Ovary (tissue), 7 donors: ENCODE measurements at regions not wholly inside any gene's neighbourhood (a gene's known extent, or its start where the extent isn't known, plus 50 kb on each side); places are given as distances from the start of the nearest gene placed in this dataset.

Experiments used
- DNase-seq, 5 donors: peaks; one replicate each; pipeline ENCODE4 v3.0.0-alpha.2; 2019 to 2020
- H3K27ac ChIP-seq, 2 donors: fragments of 200-600 bp; one replicate each; pipeline versions ENCODE4 v1.5.1 to v1.8.0; 2019 to 2022
- H3K27me3 ChIP-seq: fragments of 200-600 bp; one replicate; pipeline ENCODE4 v1.8.0; 2022
- H3K36me3 ChIP-seq: fragments of 200-600 bp; sonication (generic); one replicate; pipeline ENCODE4 v1.5.1; 2019
- H3K4me1 ChIP-seq: one replicate; pipeline ENCODE4 v1.8.1; 2013; ENCODE audit warnings: mild to moderate bottlenecking, moderate library complexity; ENCODE audit not compliant: insufficient read depth
- H3K4me3 ChIP-seq: fragments of 200-600 bp; sonication (generic); one replicate; pipeline ENCODE4 v1.5.1; 2017
- H3K9me3 ChIP-seq, 2 donors: fragments of 200-600 bp in 1 of 2; sonication (generic) in 1 of 2; one replicate each; pipeline versions ENCODE4 v1.5.1 to v1.8.1; 2013 to 2019; ENCODE audit warnings: mild to moderate bottlenecking in 1 of 2, moderate library complexity in 1 of 2
- EP300 ChIP-seq: sonication (generic); formaldehyde crosslinking; IDR thresholded peaks from one replicate; pipeline ENCODE4 v1.6.1; 2017; ENCODE audit warnings: antibody characterized with exemption
- POLR2A ChIP-seq: fragments of 450-650 bp; IDR thresholded peaks from one replicate; pipeline ENCODE4 v1.6.1; 2017; ENCODE audit warnings: antibody characterized with exemption, mild to moderate bottlenecking, moderate library complexity
- WGBS, 3 donors: extraction: QIAGEN DNeasy Blood & Tissue Kit in 1 of 3; methylation state at CpG; one replicate each; pipeline versions ENCODE4 v1.1.5 to v1.1.7; 2013 to 2017; 5-methylcytosine and 5-hydroxymethylcytosine counted together
- intact Hi-C, 4 donors: fragments of 100-400 bp; cut with DNase I; formaldehyde crosslinking; loops; one replicate each; pipeline versions ENCODE4 v1.11.0 to v1.15.1; 2022 to 2023
- TF ChIP-seq, protein P1 (sequence below), 3 donors: fragments of 450-650 bp in 2 of 3; fragments of 200-600 bp in 1 of 3; IDR thresholded peaks; one replicate each; pipeline versions ENCODE4 v1.5.1 to v1.8.0; 2016 to 2022; ENCODE audit warnings: antibody characterized with exemption in 3 of 3, mild to moderate bottlenecking in 1 of 3
- donor health status: DM: no; HTN: no; CAD: no; lungs with moderate emphysema.
- donor health status: DM: no; HTN: no; CAD: no.
- donor health status: Bipolar disorder and iron deficiency.
- donor health status: DM: no; HTN: no; CAD: no.
- donor health status: DM: yes; HTN: yes; CAD: no.

DNA sequence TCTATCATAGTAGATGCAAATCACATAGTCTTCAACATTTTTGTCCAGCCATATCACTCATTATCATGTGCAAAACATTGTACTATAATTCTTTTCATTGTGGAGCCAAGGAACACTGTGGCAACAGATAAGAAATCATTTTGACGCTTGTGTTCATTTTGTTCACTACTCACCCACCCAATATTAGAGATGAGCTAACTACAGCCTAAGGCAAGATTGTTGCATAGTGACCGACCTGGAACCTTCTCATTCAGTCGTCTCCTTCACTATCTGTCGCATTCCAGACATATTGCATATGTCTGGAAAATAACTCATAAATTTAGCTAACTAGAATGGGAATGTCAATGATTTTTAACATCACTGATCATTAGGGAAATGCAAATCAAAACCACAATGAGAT lies 270.3 kb downstream of the CGGBP1 start:
- no peak for DNase-seq
- H3K9me3 ChIP-seq = no peaks in the 10 kb centered on the region
- intact Hi-C loops = no loop called here

DNA sequence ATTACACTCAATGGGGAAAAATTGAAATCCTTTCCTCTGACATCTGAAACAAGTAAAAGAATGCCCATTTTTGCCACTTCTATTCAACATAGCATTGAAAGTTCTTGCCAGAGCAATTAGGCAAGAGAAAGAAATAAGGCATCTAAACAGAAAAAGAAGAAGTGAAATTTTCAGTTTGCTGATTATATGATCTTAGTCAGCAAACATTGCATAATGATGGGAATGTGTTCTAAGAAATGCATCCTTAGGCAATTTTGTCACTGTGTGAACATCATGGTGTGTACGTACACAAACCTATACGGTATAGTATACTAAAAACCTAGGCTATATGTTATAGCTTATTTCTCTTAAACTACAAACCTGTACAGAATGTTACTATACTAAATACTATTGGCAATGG lies 278.0 kb downstream of the CGGBP1 start:
- 90 to 97% (median 95%) methylated on average over 2 of the region's 2 CpGs for WGBS, 3 donors
- H3K9me3 ChIP-seq = no peaks in the 10 kb centered on the region
- no peaks in the 10 kb centered on the region for H3K4me1 ChIP-seq
- no peak overlapping the region for H3K27ac ChIP-seq
- H3K36me3 ChIP-seq = no peaks in the 10 kb centered on the region
- H3K27me3 ChIP-seq = no peaks in the 10 kb centered on the region
- no peak overlapping the region for H3K4me3 ChIP-seq
- TF ChIP-seq, protein P1, sequence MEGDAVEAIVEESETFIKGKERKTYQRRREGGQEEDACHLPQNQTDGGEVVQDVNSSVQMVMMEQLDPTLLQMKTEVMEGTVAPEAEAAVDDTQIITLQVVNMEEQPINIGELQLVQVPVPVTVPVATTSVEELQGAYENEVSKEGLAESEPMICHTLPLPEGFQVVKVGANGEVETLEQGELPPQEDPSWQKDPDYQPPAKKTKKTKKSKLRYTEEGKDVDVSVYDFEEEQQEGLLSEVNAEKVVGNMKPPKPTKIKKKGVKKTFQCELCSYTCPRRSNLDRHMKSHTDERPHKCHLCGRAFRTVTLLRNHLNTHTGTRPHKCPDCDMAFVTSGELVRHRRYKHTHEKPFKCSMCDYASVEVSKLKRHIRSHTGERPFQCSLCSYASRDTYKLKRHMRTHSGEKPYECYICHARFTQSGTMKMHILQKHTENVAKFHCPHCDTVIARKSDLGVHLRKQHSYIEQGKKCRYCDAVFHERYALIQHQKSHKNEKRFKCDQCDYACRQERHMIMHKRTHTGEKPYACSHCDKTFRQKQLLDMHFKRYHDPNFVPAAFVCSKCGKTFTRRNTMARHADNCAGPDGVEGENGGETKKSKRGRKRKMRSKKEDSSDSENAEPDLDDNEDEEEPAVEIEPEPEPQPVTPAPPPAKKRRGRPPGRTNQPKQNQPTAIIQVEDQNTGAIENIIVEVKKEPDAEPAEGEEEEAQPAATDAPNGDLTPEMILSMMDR (IDR thresholded peaks at IDR 0.05) = no peak
- no peak for TF ChIP-seq POLR2A
- TF ChIP-seq EP300 = no peak
- intact Hi-C loops = no loop called here
- DNase-seq = no peak

More for the DNA sequence above, 270.3 kb downstream of the CGGBP1 start:
- Histone ChIP-seq H3K4me3 (no peak overlapping the region), H3K27ac (no peak overlapping the region), H3K4me1 (no peaks in the 10 kb centered on the region), H3K27me3 (no peaks in the 10 kb centered on the region), H3K36me3 (no peaks in the 10 kb centered on the region)
- TF ChIP-seq, protein P1 (IDR thresholded peaks at IDR 0.05) = no peak
- TF ChIP-seq EP300 = no peak
- TF ChIP-seq POLR2A = no peak
- WGBS, 3 donors = 67 to 76% (median 74%) methylated on average over 4 of the region's 4 CpGs

DNA sequence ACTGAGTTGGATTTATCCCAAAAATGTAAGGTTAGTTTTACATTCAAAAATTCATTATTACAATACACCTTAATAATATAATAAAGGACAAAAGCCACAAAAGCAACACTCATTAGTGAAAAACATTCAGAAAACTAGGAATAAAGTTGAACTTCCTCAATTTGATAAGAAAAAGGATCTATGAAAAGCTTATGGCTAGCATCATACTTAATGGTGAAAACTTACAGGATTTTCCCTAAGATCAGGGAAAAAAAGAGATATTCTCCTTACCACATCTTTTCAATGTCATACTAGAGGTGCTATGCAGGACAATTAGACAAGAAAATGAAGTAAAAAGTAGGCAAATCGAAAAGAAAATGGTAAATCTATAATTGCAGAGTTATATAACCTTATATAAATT lies 279.9 kb downstream of the CGGBP1 start:
- Histone ChIP-seq H3K4me3 (no peak overlapping the region), H3K36me3 (no peaks in the 10 kb centered on the region), H3K4me1 (no peaks in the 10 kb centered on the region), H3K9me3 (no peaks in the 10 kb centered on the region), H3K27me3 (no peaks in the 10 kb centered on the region), H3K27ac (no peak overlapping the region)
- DNase-seq = no peak
- intact Hi-C loops = no loop called here
- 65 to 80% (median 79%) methylated on average over 1 of the region's 1 CpG for WGBS, 3 donors
- TF ChIP-seq, protein P1 (IDR thresholded peaks at IDR 0.05) = no peak
- TF ChIP-seq EP300 (no peak), POLR2A (no peak)

DNA sequence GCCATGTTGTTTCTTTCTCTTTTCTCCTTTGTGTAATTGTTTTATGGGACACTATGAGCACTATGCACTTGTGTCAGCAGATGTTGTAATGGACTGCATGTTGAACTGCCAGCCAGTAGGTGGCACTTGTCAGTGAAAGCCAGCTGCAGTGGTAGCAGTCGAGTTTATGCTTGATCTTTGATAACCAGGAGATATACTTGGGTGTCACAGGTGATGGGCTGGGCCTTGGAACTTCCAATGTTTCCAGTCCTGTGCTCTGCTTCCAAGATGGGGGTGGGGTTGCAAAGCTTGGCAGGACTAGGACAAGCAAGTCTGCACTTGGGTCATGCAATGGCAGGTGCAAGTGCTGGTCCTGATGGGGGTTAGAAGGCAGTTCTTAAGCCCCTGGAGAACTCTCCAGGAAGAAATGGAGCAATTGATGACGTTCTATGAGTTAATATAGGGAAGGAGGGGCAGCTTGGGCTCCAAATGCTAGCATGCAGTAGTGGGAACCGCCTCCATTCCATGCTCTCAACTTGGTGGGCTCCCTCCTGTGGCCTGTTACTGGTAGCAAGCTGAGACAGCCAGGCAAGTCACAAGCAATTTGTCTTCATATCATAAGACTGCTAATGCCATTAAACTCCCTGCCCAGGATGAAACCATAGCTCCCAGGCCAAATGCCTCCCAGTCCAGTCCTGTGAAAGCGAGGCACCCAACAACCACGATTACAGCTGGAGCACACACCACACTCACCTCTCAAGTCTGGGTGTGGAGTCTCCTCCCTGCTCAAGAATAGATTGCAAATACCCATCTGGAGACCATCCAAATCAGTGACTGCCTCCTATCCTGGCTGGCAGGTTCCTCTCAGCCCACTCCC lies 287.2 kb downstream of the CGGBP1 start:
- TF ChIP-seq, protein P1 (IDR thresholded peaks at IDR 0.05) = no peak
- no peak for TF ChIP-seq EP300
- no peak for TF ChIP-seq POLR2A
- WGBS, 3 donors = 59 to 65% (median 60%) methylated on average over 5 of the region's 5 CpGs
- Histone ChIP-seq H3K4me1 (no peaks in the 10 kb centered on the region), H3K27ac (no peak overlapping the region), H3K36me3 (no peaks in the 10 kb centered on the region), H3K27me3 (no peaks in the 10 kb centered on the region), H3K9me3 (no peaks in the 10 kb centered on the region), H3K4me3 (no peak overlapping the region)
- DNase-seq = no peak
- intact Hi-C loops = no loop called here
